PFSK-1 (cell line): ENCODE measurements at regions not wholly inside any gene's neighbourhood (a gene's known extent, or its start where the extent isn't known, plus 50 kb on each side); places are given as distances from the start of the nearest gene placed in this dataset.

Source experiments
- FOXP2 ChIP-seq: optimal IDR thresholded peaks from 2 replicates; pipeline ENCODE3; 2011; ENCODE audit warnings: borderline replicate concordance, control low read depth, inconsistent platforms; ENCODE audit not compliant: insufficient read depth; ENCODE audit errors: extremely low read length, extremely low read depth
- POLR2AphosphoS5 ChIP-seq: IDR thresholded peaks from 2 replicates; pipeline ENCODE4 v1.6.1; 2012; ENCODE audit warnings: low read depth, mild to moderate bottlenecking, control low read depth, low read length, moderate library complexity
- REST ChIP-seq, 2 experiments: IDR thresholded peaks; 2 replicates each; pipeline versions ENCODE4 v1.6.1 to v1.8.0; 2011 to 2012; ENCODE audit warnings: low read depth in 2 of 2, low read length in 2 of 2, control low read depth in 1 of 2, inconsistent platforms in 1 of 2, mild to moderate bottlenecking in 1 of 2, moderate library complexity in 1 of 2; ENCODE audit not compliant: insufficient read depth in 1 of 2
- SIN3A ChIP-seq: IDR thresholded peaks from 2 replicates; pipeline ENCODE4 v1.6.1; 2012; ENCODE audit warnings: mild to moderate bottlenecking, low read length, moderate library complexity, borderline replicate concordance; ENCODE audit not compliant: insufficient read depth
- TAF1 ChIP-seq: IDR thresholded peaks from 2 replicates; pipeline ENCODE4 v1.6.1; 2012; ENCODE audit warnings: low read length, control low read depth, borderline replicate concordance; ENCODE audit not compliant: insufficient read depth

GRCh38 chr12:91951571-91951970 lies 194.1 kb downstream of the BTG1 start:
- TF ChIP-seq POLR2AphosphoS5 (no peak), FOXP2 (no peak), SIN3A (no peak), REST (IDR thresholded peaks at IDR 0.05; ENCODE audit: insufficient read depth in 1 of 2, low read depth in 2 of 2, low read length in 2 of 2) (no peak)

GRCh38 chr12:91948504-91948903 lies 197.1 kb downstream of the BTG1 start:
- TF ChIP-seq POLR2AphosphoS5 = no peak
- no peak for TF ChIP-seq SIN3A
- TF ChIP-seq TAF1 = no peak
- no peak for TF ChIP-seq REST (IDR thresholded peaks at IDR 0.05; ENCODE audit: insufficient read depth in 1 of 2, low read depth in 2 of 2, low read length in 2 of 2)
- TF ChIP-seq FOXP2 = no peak

- TF ChIP-seq REST (IDR thresholded peaks at IDR 0.05; ENCODE audit: insufficient read depth in 1 of 2, low read depth in 2 of 2, low read length in 2 of 2) (no peak), POLR2AphosphoS5 (no peak), FOXP2 (no peak), SIN3A (no peak), TAF1 (no peak)
These were observed 198.2 kb downstream of the BTG1 start for GRCh38 chr12:91947459-91947858.

GRCh38 chr12:91944637-91945036 lies 201.0 kb downstream of the BTG1 start:
- TF ChIP-seq TAF1 = no peak
- no peak for TF ChIP-seq POLR2AphosphoS5
- no peak for TF ChIP-seq SIN3A
- TF ChIP-seq REST (IDR thresholded peaks at IDR 0.05; ENCODE audit: insufficient read depth in 1 of 2, low read depth in 2 of 2, low read length in 2 of 2) = no peak
- no peak for TF ChIP-seq FOXP2

GRCh38 chr12:91940826-91941570 lies 204.6 kb downstream of the BTG1 start:
- TF ChIP-seq SIN3A = no peak
- TF ChIP-seq REST (IDR thresholded peaks at IDR 0.05; ENCODE audit: insufficient read depth in 1 of 2, low read depth in 2 of 2, low read length in 2 of 2) = no peak
- no peak for TF ChIP-seq TAF1
- no peak for TF ChIP-seq POLR2AphosphoS5
- TF ChIP-seq FOXP2 = no peak
